Stimulated activated naive CD8-positive, alpha-beta T cell treated with anti-CD3 and anti-CD28 coated beads, Interleukin-15, amount 100 ng/mL, for 72 hours (primary cell): ENCODE measurements at regions not wholly inside any gene's neighbourhood (a gene's known extent, or its start where the extent isn't known, plus 50 kb on each side); places are given as distances from the start of the nearest gene placed in this dataset.
A peak's percentile ranks its signal among the peaks of the same experiment; 100 is the strongest.

Experiments
- ATAC-seq: fragments of 150-1000 bp; cut with Tn5 transposase; 2 replicates; pipeline ENCODE4 v1.10.0; 2021; ENCODE audit warnings: mild to moderate bottlenecking, moderate library complexity
- DNase-seq, 2 donors: peaks; one replicate each; pipeline ENCODE4 v3.0.0; 2021 to 2022
- H3K27ac Mint-ChIP-seq, 2 donors: one replicate each; pipeline ENCODE4 v1.8.0; 2022; ENCODE audit warnings: mild to moderate bottlenecking in 2 of 2, mixed read lengths in 2 of 2, moderate library complexity in 2 of 2
- H3K27me3 Mint-ChIP-seq: one replicate; pipeline ENCODE4 v1.8.0; 2022; ENCODE audit warnings: mixed read lengths
- H3K4me1 Mint-ChIP-seq: one replicate; pipeline ENCODE4 v1.8.0; 2022; ENCODE audit warnings: mild to moderate bottlenecking, mixed read lengths
- H3K4me3 Mint-ChIP-seq, 2 donors: one replicate each; pipeline ENCODE4 v1.8.0; 2022; ENCODE audit warnings: mild to moderate bottlenecking in 2 of 2, mixed read lengths in 2 of 2, moderate library complexity in 1 of 2
- H3K9me3 Mint-ChIP-seq, 2 donors: one replicate each; pipeline ENCODE4 v1.8.0; 2022; ENCODE audit warnings: mixed read lengths in 2 of 2

GRCh38 chr22:26900787-26901186 is 243.4 kb downstream of the MIAT start:
- ATAC-seq (no peak), DNase-seq (no peak)
- H3K27ac Mint-ChIP-seq, result no peak overlapping the region
- H3K4me3 Mint-ChIP-seq, result no peak overlapping the region
- H3K27me3 Mint-ChIP-seq, result peaks cover 64% of the 10 kb centered on the region
- H3K9me3 Mint-ChIP-seq, result no peaks in the 10 kb centered on the region
- H3K4me1 Mint-ChIP-seq, result peaks cover 23% of the 10 kb centered on the region

GRCh38 chr22:26901198-26901816 is 243.9 kb downstream of the MIAT start:
- no peak overlapping the region for H3K27ac Mint-ChIP-seq
- no peak overlapping the region for H3K4me3 Mint-ChIP-seq
- H3K4me1 Mint-ChIP-seq, result peaks cover 23% of the 10 kb centered on the region
- ATAC-seq (no peak), DNase-seq (no peak)
- H3K9me3 Mint-ChIP-seq, result no peaks in the 10 kb centered on the region
- peaks cover 64% of the 10 kb centered on the region for H3K27me3 Mint-ChIP-seq

GRCh38 chr22:26902401-26903029 is 245.1 kb downstream of the MIAT start:
- peak overlapping the region; percentile 65 to 76 for H3K4me3 Mint-ChIP-seq
- H3K4me1 Mint-ChIP-seq, result peaks cover 23% of the 10 kb centered on the region
- no peak for ATAC-seq
- no peak for DNase-seq
- H3K27me3 Mint-ChIP-seq, result peaks cover 57% of the 10 kb centered on the region
- no peaks in the 10 kb centered on the region for H3K9me3 Mint-ChIP-seq
- peak overlapping the region; percentile 42 to 50 for H3K27ac Mint-ChIP-seq

GRCh38 chr22:26903030-26903856 is 245.9 kb downstream of the MIAT start:
- peak overlapping the region; percentile 65 to 76 for H3K4me3 Mint-ChIP-seq
- ATAC-seq (peak; percentile 56), DNase-seq (peak in 1 of 2 donors; percentile 9)
- H3K9me3 Mint-ChIP-seq, result no peaks in the 10 kb centered on the region
- peak overlapping the region; percentile 42 to 50 for H3K27ac Mint-ChIP-seq
- H3K27me3 Mint-ChIP-seq, result peaks cover 49% of the 10 kb centered on the region
- peaks cover 23% of the 10 kb centered on the region for H3K4me1 Mint-ChIP-seq

GRCh38 chr22:26904483-26904882 is 247.1 kb downstream of the MIAT start:
- no peak for ATAC-seq
- Mint-ChIP-seq H3K4me3 (no peak overlapping the region), H3K27ac (no peak overlapping the region), H3K27me3 (peaks cover 45% of the 10 kb centered on the region), H3K4me1 (peaks cover 23% of the 10 kb centered on the region), H3K9me3 (no peaks in the 10 kb centered on the region)
- DNase-seq, result no peak

- Mint-ChIP-seq H3K9me3 (no peaks in the 10 kb centered on the region), H3K27ac (no peak overlapping the region)
- ATAC-seq, result no peak
Measured at GRCh38 chr22:26905076-26905475, 247.7 kb downstream of the MIAT start.

GRCh38 chr22:26905640-26906039 is 248.3 kb downstream of the MIAT start:
- Mint-ChIP-seq H3K4me3 (no peak overlapping the region), H3K9me3 (no peaks in the 10 kb centered on the region), H3K4me1 (peaks cover 23% of the 10 kb centered on the region), H3K27me3 (peaks cover 44% of the 10 kb centered on the region), H3K27ac (no peak overlapping the region)
- ATAC-seq, result no peak
- DNase-seq, result no peak

More at GRCh38 chr22:26905076-26905475, 247.7 kb downstream of the MIAT start:
- Mint-ChIP-seq H3K4me1 (peaks cover 23% of the 10 kb centered on the region), H3K27me3 (peaks cover 45% of the 10 kb centered on the region), H3K4me3 (no peak overlapping the region)
- no peak for DNase-seq

- no peaks in the 10 kb centered on the region for H3K9me3 Mint-ChIP-seq
- no peak overlapping the region for H3K27ac Mint-ChIP-seq
- H3K4me1 Mint-ChIP-seq, result peaks cover 23% of the 10 kb centered on the region
- DNase-seq, result no peak
- no peak for ATAC-seq
- no peak overlapping the region for H3K4me3 Mint-ChIP-seq
- peaks cover 44% of the 10 kb centered on the region for H3K27me3 Mint-ChIP-seq
Measured at GRCh38 chr22:26906464-26906863, 249.1 kb downstream of the MIAT start.

GRCh38 chr22:26907366-26907765 is 250.0 kb downstream of the MIAT start:
- no peak overlapping the region for H3K4me3 Mint-ChIP-seq
- DNase-seq, result no peak
- ATAC-seq, result no peak
- no peak overlapping the region for H3K27ac Mint-ChIP-seq
- peaks cover 23% of the 10 kb centered on the region for H3K4me1 Mint-ChIP-seq
- H3K27me3 Mint-ChIP-seq, result peaks cover 52% of the 10 kb centered on the region
- H3K9me3 Mint-ChIP-seq, result no peaks in the 10 kb centered on the region

GRCh38 chr22:26910845-26911244 is 253.5 kb downstream of the MIAT start:
- ATAC-seq (no peak), DNase-seq (no peak)
- H3K9me3 Mint-ChIP-seq, result no peaks in the 10 kb centered on the region
- H3K4me1 Mint-ChIP-seq, result no peaks in the 10 kb centered on the region
- no peak overlapping the region for H3K27ac Mint-ChIP-seq
- H3K27me3 Mint-ChIP-seq, result peaks cover 43% of the 10 kb centered on the region
- H3K4me3 Mint-ChIP-seq, result no peak overlapping the region

GRCh38 chr22:26912655-26913345 is 255.4 kb downstream of the MIAT start:
- H3K27ac Mint-ChIP-seq, result no peak overlapping the region
- H3K4me3 Mint-ChIP-seq, result no peak overlapping the region
- DNase-seq (no peak), ATAC-seq (no peak)
- H3K9me3 Mint-ChIP-seq, result no peaks in the 10 kb centered on the region
- H3K4me1 Mint-ChIP-seq, result no peaks in the 10 kb centered on the region
- peaks cover 43% of the 10 kb centered on the region for H3K27me3 Mint-ChIP-seq

- ATAC-seq (no peak), DNase-seq (no peak)
- Mint-ChIP-seq H3K27me3 (peaks cover 43% of the 10 kb centered on the region), H3K4me3 (no peak overlapping the region), H3K9me3 (no peaks in the 10 kb centered on the region), H3K27ac (peak overlapping the region in 1 of 2 donors; percentile 74), H3K4me1 (no peaks in the 10 kb centered on the region)
Measured at GRCh38 chr22:26914519-26915185, 257.3 kb downstream of the MIAT start.

GRCh38 chr22:26916236-26916635 is 258.8 kb downstream of the MIAT start:
- H3K27ac Mint-ChIP-seq, result no peak overlapping the region
- H3K4me1 Mint-ChIP-seq, result no peaks in the 10 kb centered on the region
- no peaks in the 10 kb centered on the region for H3K9me3 Mint-ChIP-seq
- no peak for DNase-seq
- H3K27me3 Mint-ChIP-seq, result peaks cover 33% of the 10 kb centered on the region
- no peak overlapping the region for H3K4me3 Mint-ChIP-seq
- ATAC-seq, result no peak

- Mint-ChIP-seq H3K4me1 (no peaks in the 10 kb centered on the region), H3K9me3 (no peaks in the 10 kb centered on the region)
Measured at GRCh38 chr22:26918226-26918625, 260.8 kb downstream of the MIAT start.

GRCh38 chr22:26921726-26922125 is 264.3 kb downstream of the MIAT start:
- Mint-ChIP-seq H3K27me3 (no peaks in the 10 kb centered on the region), H3K9me3 (no peaks in the 10 kb centered on the region), H3K4me3 (no peak overlapping the region), H3K4me1 (no peaks in the 10 kb centered on the region), H3K27ac (no peak overlapping the region)
- ATAC-seq, result no peak
- DNase-seq, result no peak

More at GRCh38 chr22:26918226-26918625, 260.8 kb downstream of the MIAT start:
- Mint-ChIP-seq H3K27ac (no peak overlapping the region), H3K27me3 (peaks cover 13% of the 10 kb centered on the region), H3K4me3 (no peak overlapping the region)
- ATAC-seq (no peak), DNase-seq (no peak)
